ENCODE measurements at regions not wholly inside any gene's neighbourhood (a gene's known extent, or its start where the extent isn't known, plus 50 kb on each side); places are given as distances from the start of the nearest gene placed in this dataset.

DNA sequence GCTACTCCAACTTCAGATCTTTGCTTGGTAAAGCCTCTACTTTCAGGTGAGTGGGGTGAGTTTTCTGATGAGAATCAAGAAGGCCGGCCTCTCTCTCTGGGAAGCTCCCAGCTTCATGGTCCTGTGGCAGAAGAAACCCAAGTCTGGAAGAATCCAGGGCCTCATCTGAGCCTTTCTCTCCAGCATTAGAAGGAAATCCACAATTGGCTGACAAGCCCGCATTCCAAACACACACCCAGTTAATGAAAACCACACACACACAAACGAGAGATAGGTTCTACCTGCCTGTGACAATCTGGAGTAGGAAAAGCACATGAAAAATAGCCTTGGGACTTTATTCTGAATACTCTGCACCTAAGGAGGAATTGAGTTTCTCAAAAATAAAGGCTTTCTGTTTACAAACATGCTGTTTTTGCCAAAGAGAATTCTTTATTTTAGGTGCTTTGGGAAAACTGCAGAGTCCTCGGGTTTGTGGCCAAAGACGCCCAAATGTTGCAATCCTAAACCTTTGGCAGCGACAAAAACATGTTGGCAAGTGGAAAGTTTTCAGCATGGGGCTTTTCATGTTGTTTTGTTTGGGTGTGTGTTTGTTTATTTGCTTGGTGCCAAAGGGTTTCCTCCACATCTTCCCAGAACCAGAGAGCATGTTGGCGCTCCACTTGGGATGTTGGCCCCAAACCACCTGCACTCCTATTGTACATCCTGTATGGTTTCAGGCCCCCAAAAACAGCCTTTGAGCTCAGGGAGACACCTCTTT is 216.2 kb downstream of the SETD4 start:
- TF ChIP-seq, protein P1, sequence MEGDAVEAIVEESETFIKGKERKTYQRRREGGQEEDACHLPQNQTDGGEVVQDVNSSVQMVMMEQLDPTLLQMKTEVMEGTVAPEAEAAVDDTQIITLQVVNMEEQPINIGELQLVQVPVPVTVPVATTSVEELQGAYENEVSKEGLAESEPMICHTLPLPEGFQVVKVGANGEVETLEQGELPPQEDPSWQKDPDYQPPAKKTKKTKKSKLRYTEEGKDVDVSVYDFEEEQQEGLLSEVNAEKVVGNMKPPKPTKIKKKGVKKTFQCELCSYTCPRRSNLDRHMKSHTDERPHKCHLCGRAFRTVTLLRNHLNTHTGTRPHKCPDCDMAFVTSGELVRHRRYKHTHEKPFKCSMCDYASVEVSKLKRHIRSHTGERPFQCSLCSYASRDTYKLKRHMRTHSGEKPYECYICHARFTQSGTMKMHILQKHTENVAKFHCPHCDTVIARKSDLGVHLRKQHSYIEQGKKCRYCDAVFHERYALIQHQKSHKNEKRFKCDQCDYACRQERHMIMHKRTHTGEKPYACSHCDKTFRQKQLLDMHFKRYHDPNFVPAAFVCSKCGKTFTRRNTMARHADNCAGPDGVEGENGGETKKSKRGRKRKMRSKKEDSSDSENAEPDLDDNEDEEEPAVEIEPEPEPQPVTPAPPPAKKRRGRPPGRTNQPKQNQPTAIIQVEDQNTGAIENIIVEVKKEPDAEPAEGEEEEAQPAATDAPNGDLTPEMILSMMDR (IDR thresholded peaks at IDR 0.05) = no peak
- no peak for TF ChIP-seq POLR2A (IDR thresholded peaks at IDR 0.05)

Data from adrenal gland (tissue), 5 donors.